GM18870 (cell line): ENCODE measurements at regions not wholly inside any gene's neighbourhood (a gene's known extent, or its start where the extent isn't known, plus 50 kb on each side); places are given as distances from the start of the nearest gene placed in this dataset.
A peak's percentile ranks its signal among the peaks of the same experiment; 100 is the strongest.
"Not testable (repeated sequence)": the region's sequence is repeated elsewhere in the genome, so short reads cannot be mapped to it uniquely, and the experiment has no call there.

Source experiments
- ATAC-seq: cut with Tn5 transposase; IDR thresholded peaks from one replicate; pipeline ENCODE4 v1.9.1; 2021; ENCODE audit warnings: moderate library complexity; ENCODE audit not compliant: unreplicated experiment

DNA sequence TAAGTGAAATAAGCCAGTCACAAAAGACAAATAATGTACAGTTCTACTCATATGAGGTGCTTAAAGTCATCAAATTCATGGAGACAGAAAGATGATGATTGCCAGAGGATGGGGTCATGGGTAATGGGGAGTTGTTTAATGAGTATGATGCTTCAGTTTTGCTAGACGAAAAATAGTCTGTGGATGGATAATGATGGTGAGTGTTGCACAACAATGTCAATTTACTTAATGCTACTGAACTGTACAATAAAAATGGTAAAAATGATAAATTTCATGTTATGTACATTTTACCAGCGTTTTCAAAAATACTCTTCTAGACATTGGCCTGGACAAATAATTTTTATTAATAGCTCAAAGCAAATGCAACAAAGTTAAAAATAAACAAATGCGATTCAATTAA, 118.5 kb upstream of the KYNU start:
- ATAC-seq: no peak

- ATAC-seq: no peak
Measured at GRCh38 chr2:142757111-142757510, 120.4 kb upstream of the KYNU start.

DNA sequence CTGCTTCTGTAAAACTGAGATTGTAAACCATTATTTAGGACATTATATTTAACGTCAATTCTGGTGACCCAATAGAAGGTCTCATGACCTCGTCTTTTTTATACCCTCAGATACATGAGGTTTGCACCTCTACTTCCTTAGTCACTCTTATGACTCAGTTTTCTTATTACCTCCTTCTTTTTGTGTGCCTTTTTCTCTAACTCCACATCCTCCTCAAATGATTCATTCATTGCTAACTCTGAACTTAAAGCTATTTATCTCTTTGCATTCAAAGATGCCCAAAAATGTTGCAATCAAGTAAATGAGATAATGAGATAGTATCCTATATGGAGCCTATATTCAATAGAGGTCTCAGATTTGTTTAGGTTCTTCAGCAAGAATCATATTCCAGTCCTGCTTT, 121.0 kb upstream of the KYNU start:
- no peak for ATAC-seq

- no peak for ATAC-seq
Measured at GRCh38 chr2:142755191-142755590, 122.3 kb upstream of the KYNU start.

- ATAC-seq: no peak
Measured at GRCh38 chr2:142754182-142754581, 123.3 kb upstream of the KYNU start.

DNA sequence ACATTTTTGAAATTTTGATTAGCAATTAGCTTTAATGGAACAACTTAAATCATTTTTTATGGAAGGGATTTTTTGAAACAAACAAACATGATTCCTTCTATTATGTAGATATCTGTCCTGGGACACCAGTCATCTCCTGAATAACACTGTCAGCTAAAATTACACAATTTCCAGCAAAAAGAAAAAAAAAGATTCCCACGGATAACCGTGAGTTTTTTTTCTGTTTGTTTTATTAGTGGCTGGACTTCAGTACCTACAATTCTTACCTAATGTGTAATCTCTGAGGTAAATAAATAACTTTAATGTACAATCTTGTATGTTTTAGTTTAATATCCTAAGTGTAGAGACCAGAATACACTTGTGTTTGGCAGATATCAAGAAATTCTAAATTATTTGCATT, 126.6 kb upstream of the KYNU start:
- ATAC-seq: no peak

DNA sequence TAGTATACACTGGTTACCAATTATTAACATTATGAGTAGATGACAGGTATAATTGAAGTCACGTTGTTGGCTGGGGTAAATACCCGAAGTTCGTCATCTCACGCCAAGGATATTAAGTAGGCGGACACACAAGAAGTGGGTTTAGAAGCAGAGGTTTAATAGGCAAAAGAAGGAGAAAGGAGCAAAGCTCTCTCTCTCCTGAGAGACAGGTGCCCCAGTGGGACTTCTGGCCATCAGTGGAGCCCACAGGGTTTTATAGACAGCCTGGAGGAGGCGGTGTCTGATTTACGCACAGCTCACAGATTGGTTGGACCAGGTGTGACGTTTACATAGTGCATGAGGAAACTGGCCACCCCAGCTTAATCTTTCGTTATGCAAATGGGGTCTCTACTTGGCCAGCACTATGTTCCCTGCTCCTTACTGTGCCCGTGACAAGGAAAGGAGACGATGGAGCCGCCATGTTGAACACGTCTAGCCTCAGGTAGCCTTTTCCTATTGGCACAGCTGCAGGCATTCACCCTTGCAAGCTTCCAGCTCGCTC, 128.8 kb upstream of the KYNU start:
- ATAC-seq: no peak

DNA sequence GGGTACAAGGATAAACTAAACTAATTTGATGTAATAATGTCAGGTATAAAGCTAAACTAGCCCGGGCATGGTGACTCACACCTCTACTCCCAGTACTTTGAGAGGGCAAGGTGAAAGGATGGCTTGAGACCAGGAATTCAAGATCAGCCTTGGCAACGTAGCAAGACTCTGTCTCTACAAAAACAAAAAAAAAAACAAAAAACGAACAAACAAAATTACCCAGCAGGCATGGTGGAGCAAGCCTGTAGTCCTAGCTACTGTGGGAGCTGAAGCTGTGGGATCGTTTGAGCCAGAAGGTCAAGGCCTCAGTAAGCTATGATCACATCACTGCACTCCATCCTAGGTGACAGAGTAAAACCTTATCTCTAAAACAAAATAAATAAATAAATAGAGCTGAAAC, 131.8 kb upstream of the KYNU start:
- ATAC-seq: no peak

DNA sequence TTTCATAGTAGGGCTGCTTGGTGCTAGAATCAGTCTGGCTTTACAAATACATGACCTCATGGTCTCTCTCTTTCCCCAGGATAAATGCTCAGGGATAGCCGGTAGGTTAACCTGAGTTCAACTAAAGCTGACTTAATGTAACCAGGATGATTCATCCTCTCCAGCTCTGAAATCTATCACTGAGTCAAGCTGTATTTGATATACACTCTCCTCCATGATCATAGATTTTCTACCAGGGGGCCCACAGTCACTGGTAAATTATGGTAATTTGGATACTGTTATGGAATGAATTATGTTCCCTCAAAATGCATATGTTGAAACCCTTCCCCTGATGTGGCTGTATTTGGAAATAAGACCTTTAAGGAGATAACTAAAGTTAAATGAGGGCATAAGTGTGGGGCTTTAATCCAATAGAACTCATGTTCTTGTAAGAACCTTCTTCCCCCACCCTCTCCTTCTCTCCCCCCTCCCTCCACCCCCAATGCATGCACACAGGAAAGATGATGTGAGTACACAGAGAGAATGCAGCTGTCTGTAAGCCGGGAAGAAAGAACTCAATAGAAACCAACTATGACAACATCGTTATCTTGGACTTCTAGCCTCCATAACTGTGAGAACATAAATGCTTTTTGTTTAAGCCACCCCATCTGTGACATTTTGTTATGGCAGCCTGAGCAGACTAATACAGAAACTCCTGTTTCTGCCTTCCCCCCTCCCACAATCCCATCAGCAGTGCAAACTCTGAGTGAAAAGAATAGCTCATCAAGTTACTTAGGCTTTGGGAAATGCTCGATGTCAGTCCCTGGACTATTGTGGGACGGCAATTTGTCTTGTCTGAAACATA, 134.9 kb upstream of the KYNU start:
- peak; percentile 35 for ATAC-seq

DNA sequence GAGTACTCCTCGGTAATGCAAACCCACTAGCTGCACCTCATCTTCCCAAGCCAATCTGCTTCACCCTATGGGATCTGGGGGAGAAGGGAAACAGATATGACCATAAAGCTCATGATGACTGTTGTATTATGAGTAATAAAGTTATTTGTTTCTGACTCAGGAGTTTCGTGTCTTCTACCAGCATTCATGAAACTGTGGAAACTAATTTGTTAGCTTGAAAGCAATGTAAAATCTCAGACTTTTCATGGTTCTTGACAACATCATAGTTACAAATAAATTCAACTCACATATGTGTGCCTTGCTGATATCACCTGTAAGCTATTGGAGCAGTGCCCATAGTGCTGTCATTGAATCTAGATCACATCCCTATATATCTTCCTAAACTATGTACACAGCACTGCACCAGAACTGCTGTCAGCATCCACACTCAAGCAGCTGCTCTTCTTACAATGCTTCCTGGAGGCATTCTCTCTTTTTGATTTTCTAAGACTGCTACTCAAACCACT, 135.6 kb upstream of the KYNU start:
- peak; percentile 84 for ATAC-seq

DNA sequence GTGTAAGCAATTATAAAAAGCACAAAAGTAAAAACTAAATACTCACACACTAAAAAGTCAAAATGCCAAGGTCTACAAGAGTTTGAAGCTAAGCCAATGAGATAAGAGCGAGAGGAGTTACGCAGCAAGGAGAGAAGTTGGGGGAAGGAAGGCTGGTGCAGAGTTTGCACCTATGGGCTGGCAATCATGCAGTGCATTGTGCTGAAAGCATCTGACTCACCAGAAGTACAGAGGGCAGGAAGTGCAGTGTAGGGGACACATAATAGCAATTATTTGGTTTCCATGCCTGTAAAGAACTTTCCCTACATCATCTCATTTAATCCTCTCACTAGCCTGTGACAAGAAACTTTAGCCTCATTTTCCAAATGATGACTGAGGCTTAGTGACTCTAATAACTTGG, 142.7 kb upstream of the KYNU start:
- ATAC-seq: no peak

DNA sequence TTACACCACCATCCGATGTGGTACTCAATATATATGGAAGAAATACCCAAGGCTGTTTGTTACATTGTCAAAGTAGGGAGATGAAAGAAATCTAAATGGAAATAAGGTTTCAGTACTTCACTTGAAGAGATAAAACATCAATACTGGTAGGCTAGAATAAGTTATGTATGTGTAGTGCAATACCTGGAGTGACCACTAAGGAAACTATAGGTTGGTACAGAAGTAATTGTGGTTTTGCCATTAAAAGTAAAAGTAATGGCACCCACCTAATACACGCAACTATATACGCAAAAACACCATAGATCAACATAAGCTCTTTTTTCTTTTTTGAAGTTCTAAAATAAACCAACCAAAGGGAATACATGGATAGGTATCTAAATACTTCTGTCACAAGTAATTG, 143.2 kb upstream of the KYNU start:
- ATAC-seq: no peak

GRCh38 chr2:142729814-142730213, 147.7 kb upstream of the KYNU start:
- not testable (repeated sequence) for ATAC-seq

DNA sequence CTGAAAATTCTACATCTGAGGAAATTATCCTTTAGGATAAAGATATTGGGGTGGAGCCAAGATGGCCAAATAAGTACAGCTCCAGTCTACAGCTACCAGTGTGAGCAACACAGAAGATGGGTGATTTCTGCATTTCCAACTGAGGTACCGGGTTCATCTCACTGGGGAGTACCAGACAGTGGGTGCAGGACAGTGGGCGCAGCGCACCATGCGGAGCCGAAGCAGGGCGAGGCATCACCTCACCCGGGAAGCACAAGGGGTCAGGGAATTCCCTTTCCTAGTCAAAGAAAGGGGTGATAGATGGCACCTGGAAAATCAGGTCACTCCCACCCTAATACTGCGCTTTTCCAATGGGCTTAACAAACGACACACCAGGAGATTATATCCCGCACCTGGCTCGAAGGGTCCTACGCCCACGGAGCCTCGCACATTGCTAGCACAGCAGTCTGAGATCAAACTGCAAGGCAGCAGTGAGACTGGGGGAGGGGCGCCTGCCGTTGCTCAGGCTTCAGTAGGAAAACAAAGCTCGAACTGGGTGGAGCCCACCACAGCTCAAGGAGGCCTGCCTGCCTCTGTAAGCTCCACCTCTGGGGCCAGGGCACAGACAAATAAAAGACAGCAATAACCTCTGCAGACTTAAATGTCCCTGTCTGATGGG, 149.5 kb upstream of the KYNU start:
- not testable (repeated sequence) for ATAC-seq

DNA sequence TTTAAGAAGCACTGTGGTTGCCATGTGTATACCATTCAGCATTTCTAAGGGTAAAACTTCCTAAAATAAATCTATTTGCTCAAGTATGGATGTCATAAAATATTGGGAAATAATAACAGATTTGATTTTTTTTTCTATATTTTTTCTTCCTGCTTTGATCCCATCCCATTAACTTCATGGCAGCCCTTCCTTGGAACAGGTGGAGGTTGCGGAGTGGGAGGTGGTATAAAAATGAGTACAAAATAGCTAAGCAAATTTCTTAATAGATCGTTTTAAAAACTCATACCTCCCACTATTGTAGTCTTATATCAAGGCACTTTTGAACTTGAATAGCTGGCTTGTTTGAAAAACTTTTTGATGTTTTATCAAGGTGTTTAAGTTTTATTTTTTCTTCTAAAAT, 152.1 kb upstream of the KYNU start:
- ATAC-seq: no peak

DNA sequence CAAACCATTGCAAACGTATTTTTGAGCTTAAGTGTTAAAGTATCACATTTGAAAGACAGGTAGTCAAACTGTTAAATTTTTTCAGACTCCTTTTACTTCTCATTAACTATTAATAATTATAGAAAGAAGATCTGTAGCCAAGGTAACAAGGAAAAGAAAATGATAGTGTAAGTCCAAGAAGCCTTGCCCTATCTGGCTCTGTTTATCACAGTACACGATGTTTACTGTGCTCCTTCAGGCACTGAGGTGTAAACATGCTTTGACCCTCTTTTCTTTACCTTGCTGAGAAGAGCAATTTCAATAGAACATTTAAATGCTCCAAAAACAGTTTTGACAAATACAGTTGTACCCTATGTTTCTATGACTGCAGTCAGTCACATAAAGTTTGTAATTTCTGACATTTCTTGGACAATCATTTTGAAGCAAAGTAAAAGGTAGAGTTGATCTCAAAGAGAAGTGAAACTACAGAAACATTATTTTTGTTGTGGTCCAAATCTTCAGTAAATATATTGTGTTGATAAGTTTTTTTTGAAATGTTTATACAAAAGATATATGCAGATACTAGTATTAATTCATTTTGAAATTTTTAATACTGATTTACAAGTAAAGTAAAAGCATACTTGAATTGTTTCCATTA, 152.6 kb upstream of the KYNU start:
- no peak for ATAC-seq

DNA sequence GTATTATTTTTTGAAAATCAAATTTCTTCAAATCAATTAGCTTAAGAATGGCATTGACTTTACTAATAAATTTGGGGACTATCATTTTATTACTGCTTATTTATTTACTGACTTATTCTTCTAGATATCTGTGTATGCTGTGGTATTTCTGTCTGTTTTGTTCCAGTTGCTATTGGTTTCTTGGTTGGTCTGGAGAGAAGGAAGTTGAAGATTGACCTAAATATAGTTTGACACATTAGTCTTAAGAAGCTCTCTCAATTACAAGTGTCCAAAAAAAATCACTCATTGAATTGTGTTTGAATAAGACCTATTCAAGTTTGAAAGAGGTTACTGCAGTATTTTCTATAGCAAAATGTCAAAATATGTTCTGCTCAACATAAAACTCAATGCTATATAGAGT, 153.3 kb upstream of the KYNU start:
- no peak for ATAC-seq

DNA sequence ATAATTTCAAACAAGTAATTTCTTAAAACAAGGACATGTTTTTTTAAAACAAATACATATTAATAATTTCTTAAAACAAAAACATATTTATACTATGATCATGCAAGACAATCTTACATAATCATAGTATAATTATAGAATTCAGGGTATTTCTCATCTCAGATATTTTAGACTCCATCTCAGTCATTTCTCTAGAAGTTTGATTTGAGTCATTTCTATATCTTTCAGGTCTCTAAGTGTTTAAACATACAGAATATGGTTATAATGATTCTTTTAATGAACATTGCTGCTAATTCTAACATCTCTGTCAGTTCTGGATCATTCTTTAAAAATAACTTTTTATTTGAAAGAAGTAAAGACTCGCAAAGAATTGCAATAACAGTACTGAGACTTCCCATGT, 154.2 kb upstream of the KYNU start:
- peak; percentile 50 for ATAC-seq

GRCh38 chr2:142722569-142722968, 154.9 kb upstream of the KYNU start:
- no peak for ATAC-seq

GRCh38 chr2:142722086-142722485, 155.4 kb upstream of the KYNU start:
- ATAC-seq: no peak

DNA sequence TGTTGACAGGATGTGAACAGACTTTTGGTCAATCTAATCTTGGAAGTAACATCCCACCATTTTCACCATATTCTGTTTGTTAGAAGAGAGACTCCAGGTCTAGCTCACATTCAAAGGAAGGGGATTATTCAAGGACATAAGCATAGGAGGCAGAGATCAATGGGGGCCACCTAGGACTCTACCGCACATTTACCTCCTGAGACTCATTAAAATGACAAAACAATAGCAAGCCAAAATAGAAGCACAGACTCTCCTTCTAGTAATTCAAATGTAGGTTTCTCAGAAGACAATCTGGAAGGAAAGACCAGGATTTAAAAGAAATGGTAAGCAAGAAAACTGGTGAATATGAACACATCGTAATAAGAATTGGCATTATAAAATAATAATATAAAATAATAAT, 156.4 kb upstream of the KYNU start:
- no peak for ATAC-seq
